ENCODE measurements at regions not wholly inside any gene's neighbourhood (a gene's known extent, or its start where the extent isn't known, plus 50 kb on each side); places are given as distances from the start of the nearest gene placed in this dataset.

DNA sequence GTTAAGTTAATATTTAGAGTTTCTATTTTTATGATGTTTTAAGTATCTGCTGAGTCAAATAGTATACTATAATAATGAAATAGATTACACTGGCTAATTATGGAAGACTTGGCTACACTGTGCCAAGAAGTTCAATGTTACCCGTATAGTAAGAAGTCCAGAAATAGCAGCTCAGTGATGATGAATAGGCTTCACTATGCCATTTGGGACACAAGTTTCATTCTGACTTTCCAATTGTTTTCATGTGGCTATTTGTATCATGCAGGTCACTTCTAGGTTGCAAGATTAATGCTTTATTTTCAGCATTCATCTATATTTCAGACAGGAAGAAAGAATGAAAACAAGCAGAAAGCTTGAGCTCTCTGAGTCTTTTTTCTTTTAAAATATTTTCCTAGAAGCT is 194.5 kb upstream of the RIOK2 start:
- no peak overlapping the region for H3K4me3 ChIP-seq (ENCODE audit: low read depth in 1 of 3, low read length in 3 of 3)
- TF ChIP-seq, protein P1, sequence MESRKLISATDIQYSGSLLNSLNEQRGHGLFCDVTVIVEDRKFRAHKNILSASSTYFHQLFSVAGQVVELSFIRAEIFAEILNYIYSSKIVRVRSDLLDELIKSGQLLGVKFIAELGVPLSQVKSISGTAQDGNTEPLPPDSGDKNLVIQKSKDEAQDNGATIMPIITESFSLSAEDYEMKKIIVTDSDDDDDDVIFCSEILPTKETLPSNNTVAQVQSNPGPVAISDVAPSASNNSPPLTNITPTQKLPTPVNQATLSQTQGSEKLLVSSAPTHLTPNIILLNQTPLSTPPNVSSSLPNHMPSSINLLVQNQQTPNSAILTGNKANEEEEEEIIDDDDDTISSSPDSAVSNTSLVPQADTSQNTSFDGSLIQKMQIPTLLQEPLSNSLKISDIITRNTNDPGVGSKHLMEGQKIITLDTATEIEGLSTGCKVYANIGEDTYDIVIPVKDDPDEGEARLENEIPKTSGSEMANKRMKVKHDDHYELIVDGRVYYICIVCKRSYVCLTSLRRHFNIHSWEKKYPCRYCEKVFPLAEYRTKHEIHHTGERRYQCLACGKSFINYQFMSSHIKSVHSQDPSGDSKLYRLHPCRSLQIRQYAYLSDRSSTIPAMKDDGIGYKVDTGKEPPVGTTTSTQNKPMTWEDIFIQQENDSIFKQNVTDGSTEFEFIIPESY (IDR thresholded peaks at IDR 0.05) = no peak
- 77% methylated on average over 1 of the region's 1 CpG for WGBS
- no peaks in the 10 kb centered on the region for H3K9me3 ChIP-seq (ENCODE audit: control insufficient read depth in 4 of 4, low read length in 3 of 4)
- H3K9ac ChIP-seq (ENCODE audit: low read depth in 1 of 2, low read length in 2 of 2) = no peak overlapping the region
- H3K4me1 ChIP-seq (ENCODE audit: control insufficient read depth in 4 of 4, insufficient read depth in 4 of 4, low read length in 3 of 4) = no peaks in the 10 kb centered on the region
- no peak overlapping the region for H3K27ac ChIP-seq (ENCODE audit: low read depth in 1 of 2, low read length in 2 of 2)
- DNase-seq (ENCODE audit: low spot score) = no peak
- H3K27me3 ChIP-seq (ENCODE audit: control insufficient read depth in 4 of 4, insufficient read depth in 4 of 4, low read length in 3 of 4) = no peaks in the 10 kb centered on the region
- no peaks in the 10 kb centered on the region for H3K36me3 ChIP-seq (ENCODE audit: control insufficient read depth in 4 of 4, insufficient read depth in 3 of 4, low read depth in 1 of 4, low read length in 3 of 4)

DNA sequence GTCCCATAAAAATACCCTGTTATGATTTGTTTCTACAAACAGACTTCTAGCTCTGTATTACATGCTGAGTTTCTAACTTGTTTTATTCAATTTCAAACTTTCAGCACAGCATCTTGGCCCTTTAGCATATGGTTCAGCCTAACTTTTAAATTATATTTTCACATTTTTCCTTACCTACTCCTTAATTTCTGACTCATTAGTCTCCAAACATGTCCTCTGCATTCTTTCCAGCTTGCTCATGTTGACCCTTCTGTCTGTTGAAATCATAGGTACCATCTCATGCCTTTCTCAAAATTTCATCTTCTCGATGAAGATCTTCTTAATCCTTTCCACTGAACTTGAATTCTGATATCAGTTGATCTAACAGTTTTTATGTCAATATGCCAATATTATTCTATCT is 200.9 kb upstream of the RIOK2 start:
- DNase-seq (ENCODE audit: low spot score) = no peak
- Histone ChIP-seq H3K27me3 (ENCODE audit: control insufficient read depth in 4 of 4, insufficient read depth in 4 of 4, low read length in 3 of 4) (no peaks in the 10 kb centered on the region), H3K9ac (ENCODE audit: low read depth in 1 of 2, low read length in 2 of 2) (no peak overlapping the region), H3K4me3 (ENCODE audit: low read depth in 1 of 3, low read length in 3 of 3) (no peak overlapping the region), H3K4me1 (ENCODE audit: control insufficient read depth in 4 of 4, insufficient read depth in 4 of 4, low read length in 3 of 4) (no peaks in the 10 kb centered on the region), H3K9me3 (ENCODE audit: control insufficient read depth in 4 of 4, low read length in 3 of 4) (no peaks in the 10 kb centered on the region), H3K27ac (ENCODE audit: low read depth in 1 of 2, low read length in 2 of 2) (no peak overlapping the region), H3K36me3 (ENCODE audit: control insufficient read depth in 4 of 4, insufficient read depth in 3 of 4, low read depth in 1 of 4, low read length in 3 of 4) (no peaks in the 10 kb centered on the region)
- 91% methylated on average over 1 of the region's 1 CpG for WGBS
- TF ChIP-seq, protein P2, sequence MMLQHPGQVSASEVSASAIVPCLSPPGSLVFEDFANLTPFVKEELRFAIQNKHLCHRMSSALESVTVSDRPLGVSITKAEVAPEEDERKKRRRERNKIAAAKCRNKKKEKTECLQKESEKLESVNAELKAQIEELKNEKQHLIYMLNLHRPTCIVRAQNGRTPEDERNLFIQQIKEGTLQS (IDR thresholded peaks at IDR 0.05) = no peak
- TF ChIP-seq SP1 (IDR thresholded peaks at IDR 0.05) (no peak), RAD21 (IDR thresholded peaks at IDR 0.05) (no peak), TAF1 (conservative IDR thresholded peaks at IDR 0.05) (no peak), NR2F2 (IDR thresholded peaks at IDR 0.05) (no peak), FOXA2 (IDR thresholded peaks at IDR 0.05) (no peak)
- TF ChIP-seq, protein P1 (IDR thresholded peaks at IDR 0.05) = no peak

DNA sequence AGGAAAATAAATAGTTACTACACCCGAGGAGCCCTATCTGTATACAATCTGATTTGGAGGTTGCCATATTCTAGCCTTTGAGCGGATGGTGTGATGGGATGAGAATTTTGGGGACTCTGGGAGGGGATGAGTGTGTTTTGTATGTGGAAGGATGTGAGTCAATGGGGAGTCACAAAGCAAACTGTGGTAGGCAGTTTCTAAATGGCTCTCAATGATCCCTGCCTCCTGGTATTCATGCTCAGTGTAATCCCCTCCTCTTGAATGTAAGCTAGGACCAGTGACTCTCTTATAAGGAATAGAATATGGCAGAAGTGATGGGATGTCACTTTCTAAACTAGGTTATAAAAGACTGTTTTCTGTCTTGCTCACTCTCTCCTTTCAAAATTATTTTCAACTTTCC is 205.7 kb upstream of the RIOK2 start:
- Histone ChIP-seq H3K27me3 (ENCODE audit: control insufficient read depth in 4 of 4, insufficient read depth in 4 of 4, low read length in 3 of 4) (no peaks in the 10 kb centered on the region), H3K9me3 (ENCODE audit: control insufficient read depth in 4 of 4, low read length in 3 of 4) (no peaks in the 10 kb centered on the region), H3K9ac (ENCODE audit: low read depth in 1 of 2, low read length in 2 of 2) (no peak overlapping the region), H3K36me3 (ENCODE audit: control insufficient read depth in 4 of 4, insufficient read depth in 3 of 4, low read depth in 1 of 4, low read length in 3 of 4) (no peaks in the 10 kb centered on the region), H3K4me1 (ENCODE audit: control insufficient read depth in 4 of 4, insufficient read depth in 4 of 4, low read length in 3 of 4) (no peaks in the 10 kb centered on the region), H3K4me3 (ENCODE audit: low read depth in 1 of 3, low read length in 3 of 3) (no peak overlapping the region), H3K27ac (ENCODE audit: low read depth in 1 of 2, low read length in 2 of 2) (no peak overlapping the region)
- 90% methylated on average over 2 of the region's 2 CpGs for WGBS
- DNase-seq (ENCODE audit: low spot score) = no peak
- TF ChIP-seq SP1 (IDR thresholded peaks at IDR 0.05) (no peak), JUND (IDR thresholded peaks at IDR 0.05) (no peak), YY1 (IDR thresholded peaks at IDR 0.05) (no peak), HNF4A (conservative IDR thresholded peaks at IDR 0.05) (no peak), TAF1 (conservative IDR thresholded peaks at IDR 0.05) (no peak), NR2F2 (IDR thresholded peaks at IDR 0.05) (no peak), RAD21 (IDR thresholded peaks at IDR 0.05) (no peak)
- TF ChIP-seq, protein P3, sequence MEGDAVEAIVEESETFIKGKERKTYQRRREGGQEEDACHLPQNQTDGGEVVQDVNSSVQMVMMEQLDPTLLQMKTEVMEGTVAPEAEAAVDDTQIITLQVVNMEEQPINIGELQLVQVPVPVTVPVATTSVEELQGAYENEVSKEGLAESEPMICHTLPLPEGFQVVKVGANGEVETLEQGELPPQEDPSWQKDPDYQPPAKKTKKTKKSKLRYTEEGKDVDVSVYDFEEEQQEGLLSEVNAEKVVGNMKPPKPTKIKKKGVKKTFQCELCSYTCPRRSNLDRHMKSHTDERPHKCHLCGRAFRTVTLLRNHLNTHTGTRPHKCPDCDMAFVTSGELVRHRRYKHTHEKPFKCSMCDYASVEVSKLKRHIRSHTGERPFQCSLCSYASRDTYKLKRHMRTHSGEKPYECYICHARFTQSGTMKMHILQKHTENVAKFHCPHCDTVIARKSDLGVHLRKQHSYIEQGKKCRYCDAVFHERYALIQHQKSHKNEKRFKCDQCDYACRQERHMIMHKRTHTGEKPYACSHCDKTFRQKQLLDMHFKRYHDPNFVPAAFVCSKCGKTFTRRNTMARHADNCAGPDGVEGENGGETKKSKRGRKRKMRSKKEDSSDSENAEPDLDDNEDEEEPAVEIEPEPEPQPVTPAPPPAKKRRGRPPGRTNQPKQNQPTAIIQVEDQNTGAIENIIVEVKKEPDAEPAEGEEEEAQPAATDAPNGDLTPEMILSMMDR (IDR thresholded peaks at IDR 0.05; ENCODE audit: low read depth, low read length, missing input control) = no peak
- TF ChIP-seq, protein P4, sequence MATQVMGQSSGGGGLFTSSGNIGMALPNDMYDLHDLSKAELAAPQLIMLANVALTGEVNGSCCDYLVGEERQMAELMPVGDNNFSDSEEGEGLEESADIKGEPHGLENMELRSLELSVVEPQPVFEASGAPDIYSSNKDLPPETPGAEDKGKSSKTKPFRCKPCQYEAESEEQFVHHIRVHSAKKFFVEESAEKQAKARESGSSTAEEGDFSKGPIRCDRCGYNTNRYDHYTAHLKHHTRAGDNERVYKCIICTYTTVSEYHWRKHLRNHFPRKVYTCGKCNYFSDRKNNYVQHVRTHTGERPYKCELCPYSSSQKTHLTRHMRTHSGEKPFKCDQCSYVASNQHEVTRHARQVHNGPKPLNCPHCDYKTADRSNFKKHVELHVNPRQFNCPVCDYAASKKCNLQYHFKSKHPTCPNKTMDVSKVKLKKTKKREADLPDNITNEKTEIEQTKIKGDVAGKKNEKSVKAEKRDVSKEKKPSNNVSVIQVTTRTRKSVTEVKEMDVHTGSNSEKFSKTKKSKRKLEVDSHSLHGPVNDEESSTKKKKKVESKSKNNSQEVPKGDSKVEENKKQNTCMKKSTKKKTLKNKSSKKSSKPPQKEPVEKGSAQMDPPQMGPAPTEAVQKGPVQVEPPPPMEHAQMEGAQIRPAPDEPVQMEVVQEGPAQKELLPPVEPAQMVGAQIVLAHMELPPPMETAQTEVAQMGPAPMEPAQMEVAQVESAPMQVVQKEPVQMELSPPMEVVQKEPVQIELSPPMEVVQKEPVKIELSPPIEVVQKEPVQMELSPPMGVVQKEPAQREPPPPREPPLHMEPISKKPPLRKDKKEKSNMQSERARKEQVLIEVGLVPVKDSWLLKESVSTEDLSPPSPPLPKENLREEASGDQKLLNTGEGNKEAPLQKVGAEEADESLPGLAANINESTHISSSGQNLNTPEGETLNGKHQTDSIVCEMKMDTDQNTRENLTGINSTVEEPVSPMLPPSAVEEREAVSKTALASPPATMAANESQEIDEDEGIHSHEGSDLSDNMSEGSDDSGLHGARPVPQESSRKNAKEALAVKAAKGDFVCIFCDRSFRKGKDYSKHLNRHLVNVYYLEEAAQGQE (IDR thresholded peaks at IDR 0.05) = no peak
- TF ChIP-seq, protein P2 (IDR thresholded peaks at IDR 0.05) = no peak
- TF ChIP-seq, protein P1 (IDR thresholded peaks at IDR 0.05) = no peak

Data from liver (tissue), 8 donors.